Hepatic stellate cell (primary cell): ENCODE measurements at regions not wholly inside any gene's neighbourhood (a gene's known extent, or its start where the extent isn't known, plus 50 kb on each side); places are given as distances from the start of the nearest gene placed in this dataset.
"Not testable (repeated sequence)": the region's sequence is repeated elsewhere in the genome, so short reads cannot be mapped to it uniquely, and the experiment has no call there.

Source experiments
- DNase-seq: peaks from one replicate; pipeline ENCODE4 v3.0.0; 2011; ENCODE audit warnings: low spot score

GRCh38 chr7:68244389-68244788 is 1247.8 kb downstream of the TYW1 start:
- DNase-seq, result no peak

GRCh38 chr7:68245688-68246087 is 1249.1 kb downstream of the TYW1 start:
- DNase-seq, result no peak

GRCh38 chr7:68246189-68246633 is 1249.6 kb downstream of the TYW1 start:
- no peak for DNase-seq

GRCh38 chr7:68247126-68247525 is 1250.5 kb downstream of the TYW1 start:
- no peak for DNase-seq

GRCh38 chr7:68247571-68247970 is 1250.9 kb downstream of the TYW1 start:
- DNase-seq, result no peak

GRCh38 chr7:68248973-68249372 is 1252.3 kb downstream of the TYW1 start:
- DNase-seq, result no peak

GRCh38 chr7:68249611-68250010 is 1253.0 kb downstream of the TYW1 start:
- DNase-seq, result no peak

GRCh38 chr7:68250143-68250542 is 1253.5 kb downstream of the TYW1 start:
- no peak for DNase-seq

GRCh38 chr7:68254815-68255214 is 1258.2 kb downstream of the TYW1 start:
- DNase-seq, result not testable (repeated sequence)

GRCh38 chr7:68256295-68256694 is 1259.7 kb downstream of the TYW1 start:
- no peak for DNase-seq

GRCh38 chr7:68258609-68259008 is 1262.0 kb downstream of the TYW1 start:
- no peak for DNase-seq

- no peak for DNase-seq
These were observed 1268.6 kb downstream of the TYW1 start for GRCh38 chr7:68265258-68265657.

GRCh38 chr7:68266004-68266579 is 1269.5 kb downstream of the TYW1 start:
- no peak for DNase-seq

- DNase-seq, result no peak
These were observed 1270.9 kb downstream of the TYW1 start for GRCh38 chr7:68267486-68267885.

- DNase-seq, result no peak
These were observed 1272.8 kb downstream of the TYW1 start for GRCh38 chr7:68269405-68269804.

- DNase-seq, result no peak
These were observed 1275.9 kb downstream of the TYW1 start for GRCh38 chr7:68272507-68272906.

GRCh38 chr7:68276725-68277124 is 1280.1 kb downstream of the TYW1 start:
- DNase-seq, result no peak

GRCh38 chr7:68279827-68280400 is 1283.3 kb downstream of the TYW1 start:
- no peak for DNase-seq

GRCh38 chr7:68280931-68281330 is 1284.3 kb downstream of the TYW1 start:
- no peak for DNase-seq

- DNase-seq, result no peak
These were observed 1291.5 kb downstream of the TYW1 start for GRCh38 chr7:68288144-68288593.

GRCh38 chr7:68291710-68292109 is 1295.1 kb downstream of the TYW1 start:
- no peak for DNase-seq

- no peak for DNase-seq
These were observed 1298.8 kb downstream of the TYW1 start for GRCh38 chr7:68295386-68295785.

GRCh38 chr7:68304536-68304935 is 1293.7 kb upstream of the AUTS2 start:
- no peak for DNase-seq

GRCh38 chr7:68306692-68307107 is 1291.6 kb upstream of the AUTS2 start:
- DNase-seq, result no peak
